HG03103 (cell line): ENCODE measurements at regions not wholly inside any gene's neighbourhood (a gene's known extent, or its start where the extent isn't known, plus 50 kb on each side); places are given as distances from the start of the nearest gene placed in this dataset.

Source experiments
- ATAC-seq: cut with Tn5 transposase; IDR thresholded peaks from one replicate; pipeline ENCODE4 v1.9.1; 2021; ENCODE audit warnings: low read depth; ENCODE audit not compliant: unreplicated experiment

GRCh38 chr18:46318356-46318755, 214.2 kb downstream of the HAUS1 start:
- no peak for ATAC-seq

- no peak for ATAC-seq
These were observed 215.6 kb downstream of the HAUS1 start for GRCh38 chr18:46319783-46320182.

DNA sequence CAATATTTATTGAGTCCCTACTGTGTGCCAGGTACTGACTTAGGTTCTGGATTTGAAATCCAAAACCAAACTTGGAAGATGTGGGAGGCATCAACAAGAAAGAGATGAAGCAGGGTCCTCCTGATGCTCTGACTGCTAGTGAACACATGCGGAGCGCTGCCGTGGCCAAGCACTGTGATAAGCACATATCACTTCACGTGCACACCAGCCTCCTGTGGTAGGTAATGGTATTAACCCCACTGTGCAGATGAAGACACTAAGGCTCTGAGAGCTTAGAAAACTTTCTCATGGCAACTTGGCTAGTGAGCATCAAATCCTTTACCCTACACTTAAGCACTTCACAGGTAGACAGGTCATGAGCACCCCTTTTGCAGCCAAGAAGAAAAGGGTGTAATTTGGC, 216.1 kb downstream of the HAUS1 start:
- ATAC-seq = no peak

- no peak for ATAC-seq
These were observed 216.9 kb downstream of the HAUS1 start for GRCh38 chr18:46320928-46321711.

- ATAC-seq = no peak
These were observed 217.8 kb downstream of the HAUS1 start for GRCh38 chr18:46321955-46322354.

GRCh38 chr18:46322411-46322891, 218.3 kb downstream of the HAUS1 start:
- ATAC-seq = no peak

DNA sequence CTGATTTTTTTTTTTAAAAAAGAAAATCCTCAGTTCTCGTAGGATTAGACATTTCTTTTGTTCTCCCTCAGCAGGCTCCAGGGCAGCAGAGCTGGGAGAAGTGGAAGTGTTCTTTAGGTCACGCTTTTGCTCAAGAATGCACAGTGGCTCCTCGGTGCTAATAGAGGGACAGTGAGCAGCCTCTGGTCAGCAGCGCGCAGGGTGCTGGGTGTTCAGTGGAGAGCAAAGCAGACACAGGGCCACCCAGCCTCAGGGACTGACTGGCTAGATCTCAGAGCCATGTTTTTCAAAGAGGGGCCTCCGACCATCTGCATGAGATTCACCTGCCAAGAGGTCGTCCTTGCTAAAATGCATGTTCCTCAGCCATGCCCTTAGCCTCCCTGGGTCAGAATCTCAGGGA, 218.8 kb downstream of the HAUS1 start:
- ATAC-seq = no peak

- ATAC-seq = no peak
These were observed 220.1 kb downstream of the HAUS1 start for GRCh38 chr18:46324087-46324955.

- no peak for ATAC-seq
These were observed 221.7 kb downstream of the HAUS1 start for GRCh38 chr18:46325895-46326294.

DNA sequence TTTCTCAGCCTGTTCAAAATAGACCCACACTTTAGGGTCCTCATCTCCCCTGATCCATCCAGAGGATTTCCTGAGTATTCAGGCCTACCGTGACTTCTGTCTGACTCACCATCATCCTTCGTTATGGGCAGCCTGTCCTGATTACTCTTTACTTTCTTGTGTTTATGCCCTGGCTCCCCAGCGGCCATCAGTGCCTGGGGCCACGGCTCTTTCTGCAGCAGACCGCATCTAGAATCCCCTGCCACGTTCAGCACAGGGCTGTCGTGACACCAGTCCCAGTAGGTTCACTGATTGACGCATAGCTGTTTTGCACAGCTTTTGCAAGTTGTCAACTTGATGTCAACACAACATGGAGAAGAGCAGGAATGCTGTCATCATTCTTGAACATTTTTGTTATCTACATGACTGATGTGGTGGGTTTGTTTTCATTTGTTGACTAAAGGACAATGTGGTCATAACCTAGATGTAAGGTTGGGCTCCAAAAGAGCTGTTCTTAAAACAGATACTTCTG, 225.6 kb downstream of the HAUS1 start:
- ATAC-seq = no peak

DNA sequence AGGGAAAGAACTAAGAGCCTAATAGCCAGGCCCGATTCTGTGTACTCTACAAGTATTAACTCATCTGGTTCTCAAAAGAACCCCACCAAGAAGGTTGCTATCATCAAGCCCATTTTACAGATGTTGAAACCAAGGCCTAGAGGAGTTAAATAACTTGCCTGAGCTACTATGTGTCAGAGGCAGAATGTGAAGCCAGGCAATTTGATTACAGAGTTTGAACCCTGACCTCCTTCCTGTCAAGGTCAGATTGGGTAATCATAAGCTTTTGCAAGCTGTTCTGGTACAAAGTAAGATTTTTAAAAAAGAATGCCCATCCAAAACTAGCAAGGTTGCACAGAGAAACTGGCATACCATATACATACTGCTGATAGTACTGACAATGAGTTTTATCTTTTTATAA, 227.1 kb downstream of the HAUS1 start:
- no peak for ATAC-seq

DNA sequence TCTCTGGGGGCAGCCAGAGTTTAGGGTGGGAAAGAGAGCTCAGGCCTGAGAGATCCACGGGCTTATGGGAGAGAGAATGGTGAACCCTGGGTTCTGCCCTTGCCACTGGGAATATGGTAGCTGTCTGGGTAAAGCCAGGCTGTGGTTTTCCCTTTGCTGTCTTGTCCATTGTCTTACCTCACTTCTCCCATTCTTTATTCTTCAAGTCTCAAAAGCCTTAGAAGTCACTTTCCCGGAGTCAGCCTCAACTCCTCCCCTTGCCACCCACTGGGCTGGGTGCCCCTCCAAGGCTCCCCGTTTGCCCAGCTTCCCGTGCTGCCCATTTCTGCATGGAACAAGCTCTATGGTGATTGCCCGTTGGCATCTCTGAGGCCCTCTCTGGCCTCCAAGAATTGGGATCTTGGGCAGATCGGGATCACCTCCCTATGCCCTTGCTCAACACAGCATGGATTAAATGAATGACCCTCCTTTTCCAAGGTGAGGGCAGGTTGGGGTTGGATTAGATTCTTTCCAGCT, 228.2 kb downstream of the HAUS1 start:
- no peak for ATAC-seq

GRCh38 chr18:46332921-46333341, 228.7 kb downstream of the HAUS1 start:
- ATAC-seq = no peak

DNA sequence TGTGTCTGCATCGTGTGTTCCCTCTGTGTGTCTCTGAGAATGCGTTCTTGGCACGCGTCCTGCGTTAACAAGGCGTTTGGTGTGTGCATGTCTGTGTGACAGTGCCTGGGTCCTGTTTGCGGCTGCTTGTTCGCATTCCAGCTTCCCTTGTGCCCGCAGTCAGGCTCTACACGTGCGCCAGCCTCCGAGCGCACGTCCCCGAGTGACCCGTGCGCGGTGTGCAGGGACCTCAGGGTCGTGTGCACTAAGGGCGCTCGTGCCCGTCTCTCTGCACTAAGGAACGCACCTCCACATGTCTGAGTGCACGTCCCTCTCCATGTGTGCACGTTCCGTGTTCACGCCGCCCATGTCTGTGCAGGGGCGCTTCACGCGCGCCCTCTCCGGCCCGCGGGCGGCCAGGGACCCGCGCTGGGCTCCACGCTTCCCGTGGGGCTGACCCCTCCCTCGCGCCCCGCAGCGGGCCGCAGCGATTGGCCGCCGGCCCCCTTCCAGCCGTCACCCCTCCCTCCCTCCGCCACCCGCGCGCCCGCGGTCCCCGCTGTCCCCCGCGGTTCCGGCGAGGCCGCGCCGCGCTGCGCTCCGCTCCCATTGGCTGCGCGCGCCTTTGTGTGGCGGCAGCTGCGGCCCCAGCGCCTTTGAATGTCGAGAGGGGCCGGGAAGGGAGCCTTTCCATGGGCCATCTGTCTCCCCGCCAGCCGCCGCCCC, 229.4 kb downstream of the HAUS1 start:
- ATAC-seq = no peak

DNA sequence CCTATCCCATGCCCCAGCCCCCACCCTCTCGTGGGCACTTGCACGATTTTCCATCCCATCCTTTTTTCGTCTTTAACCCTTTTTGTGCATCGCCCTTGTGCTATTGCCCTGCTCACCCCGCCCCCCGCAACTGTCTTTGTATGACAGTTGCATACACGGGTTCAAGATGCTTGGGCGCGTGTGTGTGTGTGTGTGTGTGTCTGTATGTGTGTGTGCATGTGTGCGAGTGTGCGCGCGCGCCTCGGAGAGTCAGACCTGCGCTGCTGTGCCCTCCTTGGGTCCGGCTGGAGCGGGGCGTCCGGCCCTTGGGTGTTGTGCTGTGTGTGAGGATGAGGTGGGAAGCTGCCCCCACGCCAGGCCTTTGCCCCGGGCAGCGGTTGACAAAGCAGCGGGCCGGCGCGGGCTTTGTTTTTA, 230.7 kb downstream of the HAUS1 start:
- ATAC-seq = no peak

- ATAC-seq = no peak
These were observed 231.4 kb downstream of the HAUS1 start for GRCh38 chr18:46335534-46336101.

DNA sequence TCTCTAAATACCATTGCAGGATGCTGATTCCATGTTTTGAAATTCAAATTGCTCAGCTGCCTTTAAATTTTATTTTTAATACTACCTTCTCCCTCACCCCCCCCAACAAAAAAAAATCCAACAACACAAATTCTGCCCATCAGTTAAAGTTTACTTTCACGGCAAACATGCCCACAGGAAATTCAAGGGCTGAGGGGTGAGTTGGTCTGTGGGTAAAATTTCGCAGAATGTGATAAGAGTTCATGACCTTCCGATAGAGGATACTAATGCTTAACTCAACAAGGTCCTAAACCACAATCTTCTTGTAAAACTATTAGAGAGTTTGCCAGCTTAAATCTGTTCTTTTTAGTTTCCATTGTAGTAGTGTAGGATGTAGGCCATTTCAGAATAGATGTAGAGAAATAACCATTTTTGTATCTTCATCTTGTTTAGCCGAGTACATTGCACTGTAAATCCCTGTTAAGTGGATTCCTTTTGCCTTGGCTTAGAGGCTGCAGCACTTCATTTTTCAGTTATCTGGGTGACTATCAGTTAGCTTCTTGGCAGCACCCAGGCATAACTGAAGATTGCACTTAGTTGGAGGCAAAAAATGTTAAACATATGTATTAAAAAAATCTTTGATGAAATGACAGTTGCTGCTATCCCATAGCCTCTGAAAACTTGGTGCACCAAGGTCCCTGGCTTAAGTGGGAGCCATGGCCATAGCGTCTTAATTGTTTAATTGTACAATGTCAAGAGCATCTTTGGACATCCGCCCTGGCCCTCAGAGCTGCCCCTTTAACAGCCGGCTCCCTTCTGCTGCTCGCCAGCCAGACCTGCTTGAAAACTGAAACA, 232.3 kb downstream of the HAUS1 start:
- ATAC-seq = no peak

GRCh38 chr18:46337271-46337670, 233.1 kb downstream of the HAUS1 start:
- ATAC-seq = no peak

- no peak for ATAC-seq
These were observed 234.0 kb downstream of the HAUS1 start for GRCh38 chr18:46338205-46338604.
